DOHH2 (cell line): ENCODE measurements at regions not wholly inside any gene's neighbourhood (a gene's known extent, or its start where the extent isn't known, plus 50 kb on each side); places are given as distances from the start of the nearest gene placed in this dataset.

Source experiments
- H3F3A ChIP-seq: fragments of 200-600 bp; sonication (generic), shearing (Covaris generic); 2 replicates; pipeline ENCODE4 v1.6.0; 2016; ENCODE audit warnings: antibody characterized with exemption, mild to moderate bottlenecking; ENCODE audit not compliant: control insufficient read depth, insufficient read depth
- H3K27ac ChIP-seq: fragments of 200-600 bp; sonication (generic); 2 replicates; pipeline ENCODE4 v1.5.1; 2014; ENCODE audit warnings: low read depth, mild to moderate bottlenecking, low read length, moderate library complexity
- H3K27me3 ChIP-seq: fragments of 200-600 bp; sonication (generic); 2 replicates; pipeline ENCODE4 v1.6.1; 2014; ENCODE audit warnings: mild to moderate bottlenecking, low read length, mixed read lengths; ENCODE audit not compliant: control insufficient read depth
- H3K36me3 ChIP-seq: fragments of 200-600 bp; sonication (generic); 2 replicates; pipeline ENCODE4 v1.6.1; 2014; ENCODE audit warnings: mild to moderate bottlenecking, low read length, moderate library complexity, mixed read lengths; ENCODE audit not compliant: control insufficient read depth
- H3K4me1 ChIP-seq: fragments of 200-600 bp; sonication (generic); 2 replicates; pipeline ENCODE4 v1.6.1; 2014; ENCODE audit warnings: mild to moderate bottlenecking, low read length, mixed read lengths; ENCODE audit not compliant: control insufficient read depth
- H3K4me2 ChIP-seq: fragments of 200-600 bp; sonication (generic); 2 replicates; pipeline ENCODE4 v1.6.0; 2014; ENCODE audit warnings: mild to moderate bottlenecking, low read length, moderate library complexity
- H3K4me3 ChIP-seq: fragments of 200-600 bp; sonication (generic); 2 replicates; pipeline ENCODE4 v1.5.1; 2014; ENCODE audit warnings: mild to moderate bottlenecking, low read length, mixed read lengths
- H3K79me2 ChIP-seq: fragments of 200-600 bp; sonication (generic); 2 replicates; pipeline ENCODE4 v1.6.1; 2014; ENCODE audit warnings: mild to moderate bottlenecking, low read length, mixed read lengths; ENCODE audit not compliant: control insufficient read depth
- H3K9me2 ChIP-seq: fragments of 200-600 bp; sonication (generic); replicated peaks from 2 replicates; pipeline ENCODE4 v1.6.1; 2014; ENCODE audit warnings: mild to moderate bottlenecking, low read length, mixed read lengths; ENCODE audit not compliant: control insufficient read depth
- H3K9me3 ChIP-seq: fragments of 200-600 bp; sonication (generic); 2 replicates; pipeline ENCODE4 v1.6.1; 2014; ENCODE audit warnings: antibody characterized with exemption, low read length, mixed read lengths; ENCODE audit not compliant: control insufficient read depth, insufficient read depth
- H4K20me1 ChIP-seq: fragments of 200-600 bp; sonication (generic); 2 replicates; pipeline ENCODE4 v1.6.0; 2014; ENCODE audit warnings: low read depth, mild to moderate bottlenecking, antibody characterized with exemption, low read length, moderate library complexity; ENCODE audit not compliant: control insufficient read depth, insufficient read depth
- EZH2phosphoT487 ChIP-seq: fragments of 200-600 bp; sonication (generic); IDR thresholded peaks from 2 replicates; pipeline ENCODE4 v1.6.1; 2017; ENCODE audit warnings: borderline replicate concordance, mild to moderate bottlenecking, antibody characterized with exemption, low read length, moderate library complexity, mixed read lengths
- TF ChIP-seq, protein P1 (sequence below): fragments of 200-600 bp; sonication (generic); IDR thresholded peaks from one replicate; pipeline ENCODE4 v1.5.1; 2014; ENCODE audit warnings: antibody characterized with exemption, mild to moderate bottlenecking, low read depth, low read length; ENCODE audit not compliant: poor library complexity, severe bottlenecking

DNA sequence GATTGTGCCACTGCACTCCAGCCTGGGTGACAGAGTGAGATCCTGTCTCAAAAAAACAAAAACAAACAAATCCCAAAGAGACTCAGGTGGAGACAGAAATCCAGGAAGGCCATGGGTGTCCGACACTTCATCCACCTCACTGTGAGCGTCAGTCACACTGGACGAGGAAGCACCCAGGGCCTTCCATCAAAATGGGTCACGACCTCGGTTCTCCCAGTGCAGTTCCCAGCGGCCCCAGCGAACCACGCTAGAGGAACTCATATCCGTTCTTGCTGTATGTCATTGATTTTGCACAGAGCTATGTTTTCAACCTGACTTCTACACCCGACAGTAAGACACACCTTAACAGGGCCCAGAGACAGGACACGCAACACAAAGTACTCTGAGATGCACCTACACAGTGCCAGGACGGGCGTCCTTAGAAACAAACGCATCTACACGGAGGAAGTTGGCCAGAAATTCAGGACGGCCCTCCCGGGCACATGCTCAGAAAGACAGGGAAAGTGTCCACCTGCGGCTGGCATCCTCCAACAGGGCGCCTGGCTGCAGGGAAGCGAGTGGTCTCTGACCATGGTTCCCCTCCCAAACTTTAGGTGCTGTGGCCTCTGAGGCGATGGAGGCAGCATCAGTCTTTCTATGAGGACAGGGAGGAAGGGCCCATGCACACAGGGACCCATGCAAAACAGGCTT, 410.5 kb downstream of the CTTN start:
- Histone ChIP-seq H3K36me3 (no peaks in the 10 kb centered on the region), H3K4me3 (no peak overlapping the region), H3K4me2 (no peak overlapping the region), H3K4me1 (no peaks in the 10 kb centered on the region), H3F3A (no peaks in the 10 kb centered on the region), H3K27me3 (no peaks in the 10 kb centered on the region), H4K20me1 (no peaks in the 10 kb centered on the region), H3K9me3 (no peaks in the 10 kb centered on the region), H3K79me2 (no peaks in the 10 kb centered on the region), H3K9me2 (no peaks in the 10 kb centered on the region), H3K27ac (no peak overlapping the region)
- TF ChIP-seq, protein P1, sequence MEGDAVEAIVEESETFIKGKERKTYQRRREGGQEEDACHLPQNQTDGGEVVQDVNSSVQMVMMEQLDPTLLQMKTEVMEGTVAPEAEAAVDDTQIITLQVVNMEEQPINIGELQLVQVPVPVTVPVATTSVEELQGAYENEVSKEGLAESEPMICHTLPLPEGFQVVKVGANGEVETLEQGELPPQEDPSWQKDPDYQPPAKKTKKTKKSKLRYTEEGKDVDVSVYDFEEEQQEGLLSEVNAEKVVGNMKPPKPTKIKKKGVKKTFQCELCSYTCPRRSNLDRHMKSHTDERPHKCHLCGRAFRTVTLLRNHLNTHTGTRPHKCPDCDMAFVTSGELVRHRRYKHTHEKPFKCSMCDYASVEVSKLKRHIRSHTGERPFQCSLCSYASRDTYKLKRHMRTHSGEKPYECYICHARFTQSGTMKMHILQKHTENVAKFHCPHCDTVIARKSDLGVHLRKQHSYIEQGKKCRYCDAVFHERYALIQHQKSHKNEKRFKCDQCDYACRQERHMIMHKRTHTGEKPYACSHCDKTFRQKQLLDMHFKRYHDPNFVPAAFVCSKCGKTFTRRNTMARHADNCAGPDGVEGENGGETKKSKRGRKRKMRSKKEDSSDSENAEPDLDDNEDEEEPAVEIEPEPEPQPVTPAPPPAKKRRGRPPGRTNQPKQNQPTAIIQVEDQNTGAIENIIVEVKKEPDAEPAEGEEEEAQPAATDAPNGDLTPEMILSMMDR = no peak
- no peak for TF ChIP-seq EZH2phosphoT487

DNA sequence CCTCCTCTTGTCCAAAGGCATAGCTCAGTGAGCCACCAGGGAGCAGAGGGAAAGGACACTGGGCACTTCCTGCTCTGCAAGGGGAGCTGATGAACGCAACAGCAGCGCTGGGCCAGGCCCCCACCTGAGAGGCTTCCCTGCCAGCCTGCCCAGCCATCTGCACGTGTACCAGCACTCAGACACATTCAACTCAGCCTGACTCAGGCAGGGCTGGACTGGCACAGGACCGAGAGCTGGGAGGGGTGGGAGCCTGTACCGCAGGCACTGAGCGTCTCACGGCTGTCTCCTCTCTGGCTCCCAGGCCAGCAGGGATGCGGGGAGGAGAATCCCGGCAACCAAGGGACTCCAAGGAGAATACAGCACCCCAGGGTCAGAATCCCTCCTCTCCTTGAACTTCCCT, 411.8 kb downstream of the CTTN start:
- Histone ChIP-seq H3K4me1 (no peaks in the 10 kb centered on the region), H3K27ac (no peak overlapping the region), H3K4me3 (no peak overlapping the region), H3K9me3 (no peaks in the 10 kb centered on the region), H3K9me2 (no peaks in the 10 kb centered on the region), H3K4me2 (no peak overlapping the region), H3K79me2 (no peaks in the 10 kb centered on the region), H3F3A (no peaks in the 10 kb centered on the region), H3K27me3 (no peaks in the 10 kb centered on the region), H4K20me1 (no peaks in the 10 kb centered on the region), H3K36me3 (no peaks in the 10 kb centered on the region)
- TF ChIP-seq, protein P1 = no peak
- TF ChIP-seq EZH2phosphoT487 = no peak

DNA sequence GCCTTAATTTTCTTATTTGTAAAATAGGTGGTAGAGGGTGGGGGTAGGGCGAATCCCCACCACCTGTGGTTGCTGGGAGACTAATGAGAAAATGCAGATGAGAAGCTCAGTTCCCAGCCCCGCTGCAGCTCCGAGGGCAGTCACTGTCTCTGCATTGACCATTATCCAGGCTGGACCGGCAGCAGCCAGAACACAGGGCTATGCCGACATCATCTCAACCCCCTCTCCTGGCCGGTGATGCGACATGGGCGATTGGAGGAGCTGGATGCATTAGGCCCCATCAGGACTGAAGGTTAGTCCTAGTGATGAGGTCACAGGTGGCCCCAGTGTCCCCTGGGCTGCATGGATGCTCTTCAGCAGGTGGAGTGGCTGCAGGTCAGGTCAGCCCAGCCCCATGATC, 412.4 kb downstream of the CTTN start:
- no peaks in the 10 kb centered on the region for H3K9me2 ChIP-seq
- H3F3A ChIP-seq = no peaks in the 10 kb centered on the region
- no peak overlapping the region for H3K4me3 ChIP-seq
- H3K4me1 ChIP-seq = no peaks in the 10 kb centered on the region
- H3K27ac ChIP-seq = no peak overlapping the region
- H3K4me2 ChIP-seq = no peak overlapping the region
- no peaks in the 10 kb centered on the region for H3K9me3 ChIP-seq
- no peaks in the 10 kb centered on the region for H3K79me2 ChIP-seq
- no peak for TF ChIP-seq EZH2phosphoT487
- TF ChIP-seq, protein P1 = no peak
- no peaks in the 10 kb centered on the region for H4K20me1 ChIP-seq
- no peaks in the 10 kb centered on the region for H3K27me3 ChIP-seq
- H3K36me3 ChIP-seq = no peaks in the 10 kb centered on the region
